Astrocyte of the cerebellum (primary cell): ENCODE measurements at regions not wholly inside any gene's neighbourhood (a gene's known extent, or its start where the extent isn't known, plus 50 kb on each side); places are given as distances from the start of the nearest gene placed in this dataset.

Source experiments
- DNase-seq: peaks from one replicate; pipeline ENCODE4 v3.0.0-alpha.2; 2011; ENCODE audit warnings: low read depth
- H3K4me3 ChIP-seq: 2 replicates; pipeline ENCODE4 v1.5.1; 2011; ENCODE audit warnings: mild to moderate bottlenecking, low read depth, low read length, moderate library complexity
- CTCF ChIP-seq: IDR thresholded peaks from 2 replicates; pipeline ENCODE4 v1.5.1; 2012; ENCODE audit warnings: low read length, low read depth, moderate library complexity, mild to moderate bottlenecking; ENCODE audit errors: missing control alignments
- in situ Hi-C: cut with HindIII; loops from 2 replicates; pipeline ENCODE4 v1.10.0; 2017; ENCODE audit warnings: low sequenced_read_pairs

GRCh38 chr2:164000176-164000575 is 264.4 kb upstream of the FIGN start:
- no peak overlapping the region for H3K4me3 ChIP-seq
- TF ChIP-seq CTCF, result no peak
- peak; percentile 38 for DNase-seq
- in situ Hi-C loops, result no loop called here

GRCh38 chr2:163997466-163997865 is 261.7 kb upstream of the FIGN start:
- in situ Hi-C loops, result no loop called here
- no peak for TF ChIP-seq CTCF
- DNase-seq, result no peak
- no peak overlapping the region for H3K4me3 ChIP-seq

GRCh38 chr2:163990541-163990940 is 254.7 kb upstream of the FIGN start:
- no peak for TF ChIP-seq CTCF
- DNase-seq, result no peak
- in situ Hi-C loops, result no loop called here
- H3K4me3 ChIP-seq, result no peak overlapping the region

- DNase-seq, result no peak
- TF ChIP-seq CTCF, result no peak
- in situ Hi-C loops, result no loop called here
- no peak overlapping the region for H3K4me3 ChIP-seq
Observed at GRCh38 chr2:163990101-163990500, 254.3 kb upstream of the FIGN start.

- in situ Hi-C loops, result no loop called here
- H3K4me3 ChIP-seq, result no peak overlapping the region
- TF ChIP-seq CTCF, result no peak
- no peak for DNase-seq
Observed at GRCh38 chr2:163987175-163987940, 251.6 kb upstream of the FIGN start.

GRCh38 chr2:163984986-163985385 is 249.2 kb upstream of the FIGN start:
- in situ Hi-C loops, result no loop called here
- H3K4me3 ChIP-seq, result no peak overlapping the region
- DNase-seq, result no peak
- TF ChIP-seq CTCF, result no peak
